ENCODE measurements at regions not wholly inside any gene's neighbourhood (a gene's known extent, or its start where the extent isn't known, plus 50 kb on each side); places are given as distances from the start of the nearest gene placed in this dataset.

- TF ChIP-seq MTA2 (IDR thresholded peaks at IDR 0.05; ENCODE audit: low read depth) (no peak), GATAD2B (conservative IDR thresholded peaks at IDR 0.05; ENCODE audit: low read depth) (no peak), E4F1 (IDR thresholded peaks at IDR 0.05; ENCODE audit: borderline replicate concordance, partially characterized antibody) (no peak), MAX (IDR thresholded peaks at IDR 0.05; ENCODE audit: low read depth, low read length) (no peak), USF2 (IDR thresholded peaks at IDR 0.05; ENCODE audit: borderline replicate concordance, low read depth, low read length) (no peak), E2F4 (IDR thresholded peaks at IDR 0.05; ENCODE audit: low read depth, low read length) (no peak), ZBTB4 (CRISPR knock-in tag; IDR thresholded peaks at IDR 0.05) (no peak), POLR2AphosphoS5 (IDR thresholded peaks at IDR 0.05; ENCODE audit: low read length) (no peak), GABPA (IDR thresholded peaks at IDR 0.05; ENCODE audit: low read depth) (no peak)
Measured at GRCh38 chr13:30827578-30827925, 78.5 kb upstream of the MEDAG start (continued).

Measured in GM12878 (cell line).